GM18520 (cell line): ENCODE measurements at regions not wholly inside any gene's neighbourhood (a gene's known extent, or its start where the extent isn't known, plus 50 kb on each side); places are given as distances from the start of the nearest gene placed in this dataset.

Experiments
- ATAC-seq: cut with Tn5 transposase; IDR thresholded peaks from one replicate; pipeline ENCODE4 v1.9.1; 2021; ENCODE audit not compliant: unreplicated experiment

- ATAC-seq, result no peak
These were observed 533.6 kb downstream of the GATA3 start for GRCh38 chr10:8588135-8588534.

GRCh38 chr10:8590518-8590917 is 536.0 kb downstream of the GATA3 start:
- no peak for ATAC-seq

GRCh38 chr10:8591640-8592039 is 537.2 kb downstream of the GATA3 start:
- no peak for ATAC-seq

- ATAC-seq, result no peak
These were observed 539.7 kb downstream of the GATA3 start for GRCh38 chr10:8594176-8594575.

- ATAC-seq, result no peak
These were observed 540.2 kb downstream of the GATA3 start for GRCh38 chr10:8594711-8595110.

- ATAC-seq, result no peak
These were observed 540.7 kb downstream of the GATA3 start for GRCh38 chr10:8595140-8595539.

GRCh38 chr10:8596929-8597472 is 542.5 kb downstream of the GATA3 start:
- ATAC-seq, result no peak

- no peak for ATAC-seq
These were observed 545.7 kb downstream of the GATA3 start for GRCh38 chr10:8600192-8600591.

GRCh38 chr10:8602821-8603220 is 548.3 kb downstream of the GATA3 start:
- no peak for ATAC-seq

- no peak for ATAC-seq
These were observed 559.6 kb downstream of the GATA3 start for GRCh38 chr10:8614054-8614565.

GRCh38 chr10:8615118-8615517 is 560.6 kb downstream of the GATA3 start:
- no peak for ATAC-seq

GRCh38 chr10:8616166-8616565 is 561.7 kb downstream of the GATA3 start:
- ATAC-seq, result no peak

GRCh38 chr10:8617792-8618191 is 563.3 kb downstream of the GATA3 start:
- no peak for ATAC-seq

GRCh38 chr10:8618834-8619233 is 564.3 kb downstream of the GATA3 start:
- ATAC-seq, result no peak

GRCh38 chr10:8628351-8628750 is 573.9 kb downstream of the GATA3 start:
- no peak for ATAC-seq

- no peak for ATAC-seq
These were observed 579.4 kb downstream of the GATA3 start for GRCh38 chr10:8633909-8634308.

GRCh38 chr10:8636371-8636770 is 581.9 kb downstream of the GATA3 start:
- no peak for ATAC-seq

- ATAC-seq, result no peak
These were observed 583.2 kb downstream of the GATA3 start for GRCh38 chr10:8637640-8638039.

- no peak for ATAC-seq
These were observed 583.7 kb downstream of the GATA3 start for GRCh38 chr10:8638088-8638672.

GRCh38 chr10:8639486-8640185 is 585.1 kb downstream of the GATA3 start:
- no peak for ATAC-seq

- ATAC-seq, result no peak
These were observed 585.8 kb downstream of the GATA3 start for GRCh38 chr10:8640301-8640700.

- no peak for ATAC-seq
These were observed 586.4 kb downstream of the GATA3 start for GRCh38 chr10:8640878-8641277.
